WERI-Rb-1 (cell line): ENCODE measurements at regions not wholly inside any gene's neighbourhood (a gene's known extent, or its start where the extent isn't known, plus 50 kb on each side); places are given as distances from the start of the nearest gene placed in this dataset.

Experiments
- DNase-seq: peaks from one replicate; pipeline ENCODE4 v3.0.0-alpha.2; 2020
- H3K27ac ChIP-seq: fragments of 250-450 bp; sonication (Bioruptor Pico); 2 replicates; pipeline ENCODE4 v1.5.1; 2020; ENCODE audit warnings: mild to moderate bottlenecking, moderate library complexity
- H3K27me3 ChIP-seq: fragments of 250-450 bp; sonication (Bioruptor Pico); 2 replicates; pipeline ENCODE4 v1.5.1; 2021; ENCODE audit warnings: mild to moderate bottlenecking, low read depth, moderate library complexity; ENCODE audit not compliant: insufficient read depth, severe bottlenecking
- H3K36me3 ChIP-seq: fragments of 250-450 bp; sonication (Bioruptor Pico); 2 replicates; pipeline ENCODE4 v1.5.1; 2020; ENCODE audit warnings: mild to moderate bottlenecking, moderate library complexity
- H3K4me3 ChIP-seq: 2 replicates; pipeline ENCODE4 v1.5.1; 2011; ENCODE audit warnings: low read depth, mild to moderate bottlenecking, control low read depth, low read length
- H3K9me3 ChIP-seq: fragments of 250-450 bp; sonication (Bioruptor Pico); 2 replicates; pipeline ENCODE4 v1.5.1; 2021; ENCODE audit warnings: mild to moderate bottlenecking, moderate library complexity; ENCODE audit not compliant: severe bottlenecking
- TF ChIP-seq, protein P1 (sequence below): IDR thresholded peaks from 2 replicates; pipeline ENCODE4 v1.5.1; 2011; ENCODE audit warnings: low read depth, mild to moderate bottlenecking, control low read depth, inconsistent platforms, low read length

DNA sequence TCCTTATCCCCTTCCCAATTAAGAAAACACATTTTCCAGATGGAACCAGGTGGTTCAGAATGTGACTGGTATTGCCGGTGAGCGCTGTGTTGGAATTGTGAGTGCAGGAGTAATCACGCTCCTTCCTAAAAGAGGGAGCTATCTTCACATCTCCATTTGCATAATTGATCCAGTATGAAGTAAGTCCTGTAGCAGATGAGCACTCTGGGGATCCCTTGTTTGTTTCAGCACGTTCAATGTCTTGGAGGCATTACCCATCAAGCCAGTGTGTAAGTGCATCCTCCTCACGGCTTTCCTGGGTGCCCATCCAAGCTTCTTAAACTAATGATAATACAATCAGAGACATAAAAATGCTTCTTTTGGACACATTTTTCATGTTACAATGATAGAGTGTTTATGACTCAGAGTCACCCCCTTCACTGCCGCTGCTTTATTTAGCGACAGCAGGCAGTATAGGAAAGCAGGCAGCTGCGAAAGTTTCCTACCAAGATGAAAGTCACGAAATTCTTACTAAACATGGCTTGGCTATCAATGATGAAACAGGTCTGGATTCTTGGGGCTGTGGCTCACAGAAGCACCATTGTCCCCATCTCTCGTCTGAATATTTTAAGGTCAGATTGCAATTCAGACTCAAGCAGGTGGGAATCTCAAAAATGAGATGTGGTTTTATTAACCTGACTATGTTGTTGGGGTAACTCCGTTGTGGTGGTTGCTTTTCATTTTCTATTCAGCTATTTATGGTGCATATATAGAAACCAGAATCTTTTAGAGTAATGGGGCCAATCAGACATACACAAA lies 346.3 kb upstream of the MDFIC2 start:
- TF ChIP-seq, protein P1, sequence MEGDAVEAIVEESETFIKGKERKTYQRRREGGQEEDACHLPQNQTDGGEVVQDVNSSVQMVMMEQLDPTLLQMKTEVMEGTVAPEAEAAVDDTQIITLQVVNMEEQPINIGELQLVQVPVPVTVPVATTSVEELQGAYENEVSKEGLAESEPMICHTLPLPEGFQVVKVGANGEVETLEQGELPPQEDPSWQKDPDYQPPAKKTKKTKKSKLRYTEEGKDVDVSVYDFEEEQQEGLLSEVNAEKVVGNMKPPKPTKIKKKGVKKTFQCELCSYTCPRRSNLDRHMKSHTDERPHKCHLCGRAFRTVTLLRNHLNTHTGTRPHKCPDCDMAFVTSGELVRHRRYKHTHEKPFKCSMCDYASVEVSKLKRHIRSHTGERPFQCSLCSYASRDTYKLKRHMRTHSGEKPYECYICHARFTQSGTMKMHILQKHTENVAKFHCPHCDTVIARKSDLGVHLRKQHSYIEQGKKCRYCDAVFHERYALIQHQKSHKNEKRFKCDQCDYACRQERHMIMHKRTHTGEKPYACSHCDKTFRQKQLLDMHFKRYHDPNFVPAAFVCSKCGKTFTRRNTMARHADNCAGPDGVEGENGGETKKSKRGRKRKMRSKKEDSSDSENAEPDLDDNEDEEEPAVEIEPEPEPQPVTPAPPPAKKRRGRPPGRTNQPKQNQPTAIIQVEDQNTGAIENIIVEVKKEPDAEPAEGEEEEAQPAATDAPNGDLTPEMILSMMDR, result no peak
- no peaks in the 10 kb centered on the region for H3K9me3 ChIP-seq
- H3K36me3 ChIP-seq, result no peaks in the 10 kb centered on the region
- H3K27ac ChIP-seq, result no peak overlapping the region
- no peak overlapping the region for H3K4me3 ChIP-seq
- H3K27me3 ChIP-seq, result no peaks in the 10 kb centered on the region
- DNase-seq, result no peak

DNA sequence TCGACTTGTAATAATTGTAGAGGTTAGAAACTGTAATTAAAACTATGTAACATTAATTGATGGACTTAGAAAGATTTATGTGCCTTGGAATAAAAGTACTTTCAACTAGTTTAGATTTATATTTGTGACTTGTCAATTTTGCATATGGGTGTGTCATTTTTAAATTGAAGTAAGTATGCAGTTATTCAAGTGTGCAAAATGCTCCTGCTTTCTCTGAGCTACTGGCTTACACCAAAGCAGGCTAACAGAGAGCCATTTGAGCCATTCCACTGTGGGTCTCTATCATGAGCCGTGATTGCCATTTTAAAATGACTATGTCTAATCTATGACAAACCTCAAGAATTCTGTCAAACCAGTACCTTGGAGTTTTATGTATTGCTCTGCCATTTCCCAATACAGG lies 345.0 kb upstream of the MDFIC2 start:
- H3K36me3 ChIP-seq, result no peaks in the 10 kb centered on the region
- H3K27me3 ChIP-seq, result no peaks in the 10 kb centered on the region
- no peak overlapping the region for H3K4me3 ChIP-seq
- H3K9me3 ChIP-seq, result no peaks in the 10 kb centered on the region
- TF ChIP-seq, protein P1, result no peak
- no peak for DNase-seq
- H3K27ac ChIP-seq, result no peak overlapping the region

DNA sequence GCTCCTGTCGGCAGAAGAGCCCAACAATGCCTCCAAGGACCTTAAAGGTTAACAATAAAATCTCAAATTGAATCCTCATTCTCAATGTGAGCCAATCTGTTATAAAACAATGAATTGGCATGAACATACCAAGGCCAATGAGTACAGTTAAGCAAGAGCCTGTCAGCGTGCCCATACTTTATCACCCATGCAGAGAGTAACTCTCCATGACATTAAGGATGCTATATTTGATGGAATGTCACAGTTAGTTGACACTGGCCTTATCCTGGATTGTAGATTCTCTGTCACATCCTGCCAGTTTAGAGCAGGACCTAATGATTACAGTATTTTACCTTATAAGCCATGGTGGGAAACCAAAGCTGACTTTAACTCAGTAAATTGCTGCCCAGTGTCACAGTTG lies 335.4 kb upstream of the MDFIC2 start:
- no peaks in the 10 kb centered on the region for H3K9me3 ChIP-seq
- TF ChIP-seq, protein P1, result no peak
- H3K27me3 ChIP-seq, result peaks cover 5% of the 10 kb centered on the region
- no peaks in the 10 kb centered on the region for H3K36me3 ChIP-seq
- H3K4me3 ChIP-seq, result no peak overlapping the region
- no peak overlapping the region for H3K27ac ChIP-seq
- DNase-seq, result no peak

DNA sequence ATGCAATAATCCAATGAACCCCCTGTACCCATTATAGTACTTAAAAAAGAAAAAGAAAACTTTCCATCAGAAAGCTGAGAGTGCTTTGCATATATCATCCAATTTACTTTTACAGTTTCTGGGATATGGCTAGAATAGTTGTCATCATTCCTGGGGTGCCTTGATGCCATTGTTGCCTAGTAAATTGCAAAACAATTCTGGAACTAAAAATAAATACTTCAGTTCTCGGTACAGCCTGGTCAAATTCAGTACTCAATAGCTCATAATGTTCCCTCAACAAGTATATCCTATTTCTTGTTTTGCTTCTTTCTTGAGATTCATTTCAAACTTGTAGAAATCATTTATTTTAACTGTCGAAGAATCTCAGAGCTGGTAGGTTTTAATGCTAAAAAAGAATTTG lies 334.7 kb upstream of the MDFIC2 start:
- Histone ChIP-seq H3K36me3 (no peaks in the 10 kb centered on the region), H3K27ac (no peak overlapping the region), H3K27me3 (peaks cover 5% of the 10 kb centered on the region), H3K9me3 (no peaks in the 10 kb centered on the region), H3K4me3 (no peak overlapping the region)
- no peak for DNase-seq
- TF ChIP-seq, protein P1, result no peak

DNA sequence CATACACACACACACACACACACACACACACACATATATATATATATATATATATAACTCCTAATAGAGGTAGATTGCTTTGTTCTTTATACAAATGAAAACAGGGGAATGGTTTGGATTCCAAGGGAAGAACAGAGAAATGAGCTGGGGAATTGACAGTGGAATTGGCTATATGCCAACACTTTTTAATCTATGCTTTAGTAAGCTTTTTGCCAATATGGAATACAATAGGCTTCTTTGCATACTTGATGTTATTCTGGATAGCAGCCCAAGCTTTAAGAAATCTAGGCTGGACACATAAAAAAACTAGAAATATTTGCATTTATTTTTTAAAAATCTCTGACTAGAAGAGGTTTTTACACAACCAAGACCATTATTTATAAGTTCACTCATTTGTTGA lies 334.2 kb upstream of the MDFIC2 start:
- Histone ChIP-seq H3K36me3 (no peaks in the 10 kb centered on the region), H3K27me3 (peaks cover 5% of the 10 kb centered on the region), H3K9me3 (no peaks in the 10 kb centered on the region), H3K4me3 (no peak overlapping the region), H3K27ac (no peak overlapping the region)
- DNase-seq, result no peak
- TF ChIP-seq, protein P1, result no peak

DNA sequence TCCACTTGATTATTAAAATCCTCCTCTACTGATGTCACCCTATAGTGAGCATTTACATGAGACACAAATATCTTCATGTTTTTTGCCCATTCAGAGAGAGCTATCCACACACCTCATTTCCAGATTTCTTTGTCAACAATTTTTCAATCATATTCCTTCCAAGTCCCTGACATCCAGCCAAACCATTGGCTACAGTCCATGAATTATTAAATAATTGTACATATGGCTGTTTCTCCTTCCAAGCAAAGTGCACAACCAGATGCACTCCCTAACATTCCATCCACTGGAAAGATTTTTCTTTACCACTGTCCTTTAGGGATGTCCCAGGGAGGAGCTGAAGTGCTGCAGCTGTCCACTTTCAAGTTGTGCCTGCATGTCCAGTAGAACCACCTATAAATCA lies 328.0 kb upstream of the MDFIC2 start:
- Histone ChIP-seq H3K36me3 (no peaks in the 10 kb centered on the region), H3K27ac (no peak overlapping the region), H3K9me3 (no peaks in the 10 kb centered on the region), H3K4me3 (no peak overlapping the region), H3K27me3 (no peaks in the 10 kb centered on the region)
- TF ChIP-seq, protein P1, result no peak
- no peak for DNase-seq
